ENCODE measurements at regions not wholly inside any gene's neighbourhood (a gene's known extent, or its start where the extent isn't known, plus 50 kb on each side); places are given as distances from the start of the nearest gene placed in this dataset.

- no peak for TF ChIP-seq EZH2 (IDR thresholded peaks at IDR 0.05)
- no peak for TF ChIP-seq POLR2AphosphoS5 (IDR thresholded peaks at IDR 0.05; ENCODE audit: borderline replicate concordance, low read depth, low read length)
- no peak for TF ChIP-seq FOXP2 (optimal IDR thresholded peaks at IDR 0.05; ENCODE audit: control extremely low read depth, extremely low read length, insufficient read depth)
Measured at GRCh38 chr16:64225036-64225435, 896.8 kb downstream of the CDH11 start.

Measured in SK-N-MC (cell line).